GM18858 (cell line): ENCODE measurements at regions not wholly inside any gene's neighbourhood (a gene's known extent, or its start where the extent isn't known, plus 50 kb on each side); places are given as distances from the start of the nearest gene placed in this dataset.
"Not testable (repeated sequence)": the region's sequence is repeated elsewhere in the genome, so short reads cannot be mapped to it uniquely, and the experiment has no call there.

Experiments used
- ATAC-seq: cut with Tn5 transposase; IDR thresholded peaks from one replicate; pipeline ENCODE4 v1.9.1; 2021; ENCODE audit not compliant: unreplicated experiment

DNA sequence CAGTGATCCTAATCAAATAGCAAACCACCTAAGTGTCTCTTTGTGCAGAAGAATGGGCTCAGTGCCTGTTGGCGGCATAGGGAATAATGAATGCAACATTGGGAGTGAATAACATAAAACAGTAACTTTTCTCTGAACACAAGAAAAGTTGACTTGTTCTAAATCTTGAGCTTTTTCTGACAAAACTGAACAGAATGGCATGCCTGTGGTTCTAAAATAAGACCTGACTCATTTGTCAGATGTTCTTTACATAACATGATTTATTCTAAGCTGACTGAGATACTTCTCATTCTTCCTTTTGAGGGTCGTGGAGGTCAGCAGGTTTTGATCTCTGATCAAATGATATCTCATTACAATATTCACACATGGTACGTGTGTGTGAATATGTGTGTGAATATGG lies 165.4 kb upstream of the WDR1 start:
- no peak for ATAC-seq

DNA sequence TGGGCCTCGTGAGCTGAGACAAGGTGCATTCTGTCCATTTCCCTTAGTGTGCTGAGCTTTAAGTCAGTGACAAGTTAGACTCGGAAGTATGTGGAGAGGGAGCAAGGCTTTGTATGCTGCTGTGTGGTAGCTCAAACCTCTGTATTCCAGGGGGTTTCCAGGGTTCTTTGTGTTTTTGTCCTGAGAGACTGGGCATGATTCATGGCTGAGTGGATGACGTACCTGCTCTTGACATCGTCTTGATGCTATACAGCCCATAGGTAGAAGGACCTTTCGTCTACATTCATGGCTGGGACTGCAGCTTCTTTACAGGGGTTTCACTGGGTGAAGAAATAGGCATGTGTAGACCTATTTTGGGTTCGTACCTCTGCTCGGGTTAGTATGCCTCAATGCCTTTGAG lies 162.7 kb upstream of the WDR1 start:
- no peak for ATAC-seq

DNA sequence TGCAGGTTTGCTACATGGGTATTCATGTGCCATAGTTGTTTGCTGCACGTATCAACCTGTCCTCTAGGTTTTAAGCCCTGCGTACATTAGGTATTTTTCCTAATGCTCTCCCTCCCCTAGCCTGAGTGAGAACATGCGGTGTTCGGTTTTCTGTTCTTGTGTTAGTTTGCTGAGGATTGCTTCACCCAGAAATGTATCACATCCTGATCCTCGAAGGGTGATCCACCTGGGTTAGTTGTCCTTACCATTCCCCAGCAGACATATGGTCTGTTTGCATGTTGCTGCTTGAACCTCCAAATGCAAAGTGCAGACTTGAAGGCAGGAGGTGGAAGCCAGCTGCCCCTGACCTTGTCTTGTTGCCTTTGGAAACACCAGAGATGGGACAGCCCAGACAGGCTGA lies 161.5 kb upstream of the WDR1 start:
- no peak for ATAC-seq

DNA sequence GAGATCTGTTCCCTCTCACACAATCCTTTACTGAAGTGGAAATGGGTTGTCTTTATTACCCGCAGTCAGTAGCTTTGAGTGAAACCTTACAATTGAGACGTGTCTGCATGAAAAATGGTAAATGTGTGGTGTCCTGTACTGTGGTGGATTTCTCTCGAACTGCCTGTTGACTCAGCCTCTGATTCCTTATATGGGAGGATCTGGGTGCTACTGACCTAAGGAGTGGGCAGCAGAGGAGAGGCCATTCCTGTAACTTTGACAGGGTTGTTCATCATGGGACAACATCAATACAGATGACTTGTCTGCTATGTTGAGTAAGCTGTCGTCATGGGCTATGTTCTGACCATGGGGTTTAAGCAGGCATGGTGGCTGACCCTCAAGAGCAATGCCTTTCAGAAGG lies 159.6 kb upstream of the WDR1 start:
- no peak for ATAC-seq

DNA sequence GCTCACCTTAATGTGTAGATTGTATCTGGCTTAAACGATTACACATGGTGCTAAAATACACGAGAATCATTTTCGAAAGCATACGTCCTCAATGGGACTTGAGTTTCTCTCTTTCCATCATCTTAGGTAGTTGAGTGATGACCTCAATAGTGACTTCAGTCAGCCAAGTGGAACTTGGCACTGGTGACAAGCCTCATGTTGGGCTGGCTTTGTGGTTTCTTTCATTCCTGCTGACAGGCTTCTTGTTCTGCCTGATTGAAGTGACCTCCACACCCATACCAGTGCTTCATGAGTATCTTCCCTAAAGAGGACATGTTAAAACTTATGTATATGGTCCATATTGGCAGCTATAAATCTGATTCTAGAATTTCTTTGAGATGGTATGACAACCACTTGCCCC lies 159.1 kb upstream of the WDR1 start:
- ATAC-seq, result no peak

DNA sequence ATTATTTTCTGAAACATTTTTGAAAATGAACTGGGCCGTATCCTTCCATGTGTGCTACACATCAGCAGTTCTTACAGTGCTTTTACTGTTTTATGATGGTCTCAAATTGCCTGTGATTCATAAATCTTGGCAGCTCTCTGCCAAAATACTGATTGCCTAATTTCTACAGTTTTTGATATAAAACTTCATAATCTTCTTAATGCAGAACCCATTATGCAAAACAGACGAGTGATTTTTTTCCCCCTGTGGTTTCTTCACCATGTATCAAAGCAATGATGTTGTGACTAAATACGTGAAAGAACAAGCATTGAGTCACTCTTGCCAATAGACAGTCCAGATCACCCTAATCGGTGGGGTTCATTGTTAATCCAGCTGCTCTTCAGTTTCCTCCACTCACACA lies 156.4 kb upstream of the WDR1 start:
- no peak for ATAC-seq

DNA sequence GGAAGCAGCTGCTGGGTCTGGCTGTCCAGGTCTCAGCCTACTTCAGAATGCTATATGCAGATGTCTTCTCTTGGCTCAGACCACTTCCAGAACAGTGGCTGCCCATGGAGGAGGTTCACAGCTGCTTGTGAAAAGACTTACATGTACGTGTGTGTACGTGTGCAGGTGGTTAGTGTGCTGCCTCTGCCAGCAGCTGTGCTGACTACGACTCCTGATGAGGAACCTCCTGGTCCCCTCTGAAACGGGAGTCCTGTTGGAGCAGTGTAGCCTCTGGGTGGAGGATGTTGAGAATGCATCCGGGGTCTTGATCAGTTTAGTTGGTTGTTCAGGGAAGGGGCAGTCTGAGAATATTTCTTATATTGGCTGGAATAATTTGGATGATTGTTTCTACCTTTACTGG lies 155.9 kb upstream of the WDR1 start:
- ATAC-seq, result no peak

DNA sequence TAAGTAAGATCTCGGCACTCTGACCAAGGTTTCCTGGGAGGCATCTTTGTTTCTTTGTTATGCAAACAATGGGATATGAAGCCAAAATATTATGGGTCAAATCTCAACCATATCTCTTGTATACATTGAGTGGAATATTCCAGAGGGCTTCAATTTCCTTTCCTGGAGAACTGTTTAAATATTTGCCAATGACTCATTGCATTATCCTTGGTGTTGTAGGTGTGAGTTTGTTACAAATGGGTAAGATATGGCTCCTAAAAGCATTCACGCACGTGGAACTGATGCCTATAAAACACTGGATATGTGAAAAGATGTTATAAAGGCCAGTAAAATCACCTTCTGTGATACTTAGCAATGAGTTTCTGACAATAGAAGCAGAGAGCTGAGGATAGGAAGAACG lies 150.5 kb upstream of the WDR1 start:
- ATAC-seq, result no peak

DNA sequence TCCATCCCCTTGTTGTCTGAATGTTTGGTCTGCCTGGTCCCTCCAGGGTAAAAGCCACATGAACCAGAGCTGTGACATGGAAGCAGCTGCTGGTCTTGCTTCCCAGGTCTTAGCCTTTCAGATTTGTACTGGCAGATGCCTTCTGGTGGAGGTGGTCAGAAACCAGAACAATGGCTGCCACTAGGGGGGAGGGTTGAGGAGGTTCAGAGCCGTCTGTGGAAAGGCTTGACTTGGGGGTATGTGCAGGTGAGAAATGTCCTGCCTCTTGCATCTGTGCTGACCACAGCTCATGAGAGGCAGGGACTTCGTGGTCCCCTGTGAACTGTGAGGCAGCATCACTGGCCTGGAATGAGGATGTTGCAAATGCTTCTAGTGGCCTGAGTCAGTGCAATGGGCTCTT lies 144.2 kb upstream of the WDR1 start:
- ATAC-seq, result no peak

DNA sequence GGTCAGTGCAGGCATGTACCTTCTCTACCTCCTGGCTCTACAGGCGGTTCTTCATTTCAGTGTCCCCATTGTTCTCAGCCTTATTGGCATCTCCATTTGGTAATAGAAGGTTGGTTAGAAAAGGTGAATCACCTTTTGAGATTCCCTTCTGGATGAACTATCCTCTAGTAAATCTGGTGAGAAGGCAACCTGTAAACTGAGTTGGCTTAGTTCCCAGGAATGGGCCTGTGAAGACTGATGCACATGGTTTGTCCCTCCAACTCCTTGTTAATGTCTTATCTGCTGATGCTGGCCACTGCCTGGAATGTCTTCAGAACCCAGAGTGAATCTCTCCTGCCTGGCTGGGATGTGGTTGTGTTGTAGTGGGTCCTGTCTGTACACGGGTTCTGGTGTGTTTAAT lies 143.4 kb upstream of the WDR1 start:
- ATAC-seq, result no peak

DNA sequence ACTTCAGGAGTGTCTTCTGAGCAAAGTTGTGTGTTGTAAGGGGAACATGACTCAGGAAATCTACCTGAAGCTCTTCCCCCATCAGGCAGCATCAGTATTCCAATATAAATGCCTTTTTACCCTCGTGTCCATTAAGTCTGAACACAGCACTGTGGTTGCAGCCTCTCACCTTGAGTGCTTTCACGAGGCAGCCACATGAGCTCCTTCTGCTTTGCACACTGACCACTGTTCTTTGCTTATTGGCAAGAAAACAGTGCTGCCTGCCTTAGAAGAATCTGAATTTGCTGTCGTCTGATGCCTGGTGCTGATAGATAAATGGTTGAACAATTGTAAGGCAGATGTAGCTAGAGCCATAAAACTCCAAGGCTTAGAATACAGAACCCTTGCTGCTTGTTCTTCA lies 139.6 kb upstream of the WDR1 start:
- no peak for ATAC-seq

DNA sequence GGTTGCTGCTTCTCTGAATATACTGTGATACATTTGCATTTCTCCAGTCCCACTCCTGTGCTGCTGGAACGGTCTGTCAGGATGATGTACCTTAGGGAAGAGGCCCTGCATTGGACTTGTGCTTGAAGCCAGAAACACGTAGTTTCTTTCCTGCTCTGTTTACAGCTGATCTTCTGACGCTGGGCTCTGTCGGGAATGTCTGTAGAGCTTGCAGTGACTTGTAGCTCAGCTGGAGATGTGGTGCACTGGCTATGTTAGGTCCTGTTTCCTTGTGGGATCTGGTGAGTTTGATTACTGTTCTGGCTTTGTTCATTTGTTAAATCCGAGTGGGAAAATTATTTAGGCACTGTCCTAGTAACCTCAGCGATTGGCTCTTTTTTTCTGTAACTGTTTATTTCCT lies 137.2 kb upstream of the WDR1 start:
- ATAC-seq, result no peak

DNA sequence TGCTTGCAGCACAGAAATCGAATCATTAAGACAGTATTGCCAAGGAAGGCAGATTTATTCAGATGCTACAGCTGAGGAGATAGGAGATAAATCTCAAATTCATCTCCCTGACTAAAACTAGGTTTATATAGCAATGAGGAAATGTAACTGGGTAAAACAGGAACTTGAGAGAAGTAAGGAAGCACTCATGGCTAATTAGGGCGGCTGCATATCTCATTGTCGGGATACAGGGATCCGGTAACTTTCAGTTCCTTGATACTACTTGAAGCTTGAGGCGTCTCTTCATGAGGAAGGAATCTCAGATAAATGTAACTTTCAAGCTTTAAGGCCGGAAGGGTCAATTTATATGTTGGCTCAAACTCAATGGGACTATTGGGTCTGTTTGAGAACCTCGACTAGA lies 129.2 kb upstream of the WDR1 start:
- no peak for ATAC-seq

DNA sequence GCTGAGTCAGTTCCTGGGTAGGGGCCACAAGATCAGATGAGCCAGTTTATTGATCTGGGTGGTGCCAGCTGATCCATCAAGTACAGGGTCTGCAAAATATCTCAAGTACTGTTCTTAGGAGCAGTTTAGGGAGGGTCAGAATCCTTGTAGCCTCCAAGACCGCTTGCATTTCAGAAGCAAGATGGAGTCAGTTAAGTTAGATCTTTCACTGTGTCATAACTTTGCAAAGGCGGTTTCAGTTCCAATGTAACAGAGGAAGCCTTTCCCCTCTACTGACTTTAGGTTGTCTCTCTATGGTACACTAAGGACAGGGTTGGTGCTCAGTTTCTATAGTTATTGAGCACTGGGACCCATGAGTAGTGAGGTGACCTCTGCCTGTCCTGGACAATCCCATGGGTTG lies 127.3 kb upstream of the WDR1 start:
- ATAC-seq, result no peak

DNA sequence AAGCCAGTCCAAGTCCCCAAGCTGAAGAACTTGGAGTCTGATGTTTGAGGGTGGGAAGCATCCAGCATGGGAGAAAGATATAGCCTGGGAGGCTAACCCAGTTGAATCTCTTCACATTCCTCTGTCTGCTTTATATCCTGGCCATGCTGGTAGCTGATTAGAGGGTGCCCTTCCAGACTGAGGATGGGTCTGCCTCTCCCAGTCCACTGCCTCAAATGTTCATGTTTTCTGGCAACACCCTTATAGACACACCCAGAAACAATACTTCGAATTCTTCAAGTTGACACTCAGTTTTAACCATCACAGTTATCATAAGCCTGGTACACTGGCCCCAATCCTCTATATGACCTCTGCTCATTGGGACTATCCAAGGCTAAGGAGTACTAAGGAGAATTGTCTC lies 124.1 kb upstream of the WDR1 start:
- no peak for ATAC-seq

DNA sequence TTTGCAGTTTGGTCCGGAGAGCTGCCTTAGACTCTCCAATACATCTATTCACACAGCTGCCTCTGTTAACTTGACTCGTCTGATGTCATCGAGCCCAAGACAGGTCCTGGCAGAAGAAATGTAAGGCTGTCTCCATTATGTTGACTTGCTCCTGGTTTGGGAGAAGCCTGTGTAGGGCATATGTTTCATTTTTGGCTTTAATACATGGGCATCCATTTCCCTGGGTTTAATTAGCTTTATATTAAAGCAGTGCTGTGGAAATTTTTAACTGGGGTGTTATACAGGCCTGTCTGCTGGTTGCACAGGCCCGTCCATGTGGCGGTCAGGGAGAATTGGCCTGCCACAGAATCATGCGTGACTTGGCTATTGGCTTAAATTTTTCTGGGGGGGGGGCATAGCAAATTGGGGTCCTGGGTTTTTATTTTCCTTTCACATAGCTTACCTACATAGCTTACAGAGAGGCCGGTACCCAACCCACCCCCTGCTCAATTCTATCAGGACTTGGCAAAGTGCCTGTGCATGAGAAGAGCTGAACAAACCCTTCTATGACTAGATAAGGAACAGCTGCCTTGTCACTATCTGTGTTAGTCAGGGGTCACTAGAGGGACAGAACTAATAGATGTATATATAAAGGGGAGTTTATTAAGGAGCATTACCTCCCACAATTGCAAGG lies 123.5 kb upstream of the WDR1 start:
- ATAC-seq, result no peak

DNA sequence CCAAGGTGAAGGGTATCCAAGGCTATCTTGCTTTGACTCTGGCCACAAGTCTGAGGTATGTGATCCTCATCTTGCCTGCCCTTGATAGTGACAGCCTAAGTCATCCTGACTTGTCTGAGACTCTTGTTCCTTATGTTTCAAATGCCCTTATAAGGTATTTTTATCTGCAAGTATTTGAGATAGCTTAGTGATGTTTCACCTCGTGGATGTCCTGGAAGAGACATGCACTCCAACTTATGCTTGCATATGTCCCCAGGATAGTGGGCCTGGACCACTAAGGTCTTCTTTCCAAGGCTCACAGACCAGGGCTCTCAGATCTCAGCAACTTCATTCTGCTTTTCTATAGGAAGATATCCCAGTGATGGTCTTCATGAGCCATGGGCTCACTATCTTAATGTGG lies 120.5 kb upstream of the WDR1 start:
- no peak for ATAC-seq

DNA sequence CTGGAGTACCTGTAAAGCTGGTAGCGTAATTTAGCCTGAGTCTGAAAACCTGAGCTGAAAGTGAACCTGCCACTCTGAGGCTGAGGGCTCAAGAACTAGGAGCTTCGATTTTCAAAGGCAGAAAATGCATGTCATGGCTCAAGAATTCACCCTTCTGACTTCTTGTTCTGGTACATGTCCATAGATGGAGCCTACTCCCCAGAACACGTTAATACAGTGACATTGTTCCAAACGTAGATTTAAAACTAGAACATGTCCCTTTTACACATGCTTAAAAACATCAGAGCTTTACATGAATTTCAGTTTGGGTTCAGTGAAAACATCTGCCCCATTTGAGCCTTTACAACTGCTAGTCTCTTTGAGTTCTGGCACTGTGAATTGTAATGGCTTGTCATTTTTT lies 115.5 kb upstream of the WDR1 start:
- no peak for ATAC-seq

DNA sequence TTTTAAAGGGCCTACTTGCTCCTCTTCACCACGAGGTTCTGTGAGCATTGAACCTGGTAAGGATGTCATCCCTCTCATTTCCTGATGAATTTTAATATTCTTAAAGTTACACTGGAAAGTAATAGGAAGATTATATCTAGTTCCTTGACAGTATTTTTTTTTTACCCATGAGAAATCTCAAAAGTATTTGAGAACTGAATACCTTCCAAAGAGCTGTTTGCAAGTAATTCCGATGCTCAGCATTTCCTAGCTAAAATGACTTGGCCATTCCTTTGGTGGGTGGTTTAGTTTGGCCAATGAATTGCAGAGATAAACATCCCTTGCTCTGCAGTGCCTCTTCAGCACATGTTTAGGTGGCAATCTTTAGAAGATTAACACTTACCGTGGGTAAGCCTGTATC lies 110.2 kb upstream of the WDR1 start:
- no peak for ATAC-seq

DNA sequence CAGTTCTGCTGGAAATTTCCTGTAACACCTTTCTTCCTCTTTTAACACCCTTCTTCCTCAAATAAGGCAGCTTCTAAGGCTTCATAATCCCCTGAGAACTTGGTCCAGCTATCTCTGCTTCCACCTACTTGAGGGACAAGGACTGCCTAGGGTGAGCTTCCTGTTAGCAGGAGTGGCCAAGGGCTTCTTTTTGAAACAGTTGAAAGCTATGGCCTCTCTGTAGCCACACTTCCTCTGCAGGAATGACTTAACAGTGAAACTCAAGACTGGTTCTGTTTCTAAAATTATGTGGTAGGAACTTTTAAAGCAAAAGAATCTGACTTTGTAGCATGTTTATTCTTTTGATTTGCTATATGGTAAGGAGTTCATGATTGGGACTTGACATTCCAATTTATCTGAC lies 108.5 kb upstream of the WDR1 start:
- ATAC-seq, result no peak

DNA sequence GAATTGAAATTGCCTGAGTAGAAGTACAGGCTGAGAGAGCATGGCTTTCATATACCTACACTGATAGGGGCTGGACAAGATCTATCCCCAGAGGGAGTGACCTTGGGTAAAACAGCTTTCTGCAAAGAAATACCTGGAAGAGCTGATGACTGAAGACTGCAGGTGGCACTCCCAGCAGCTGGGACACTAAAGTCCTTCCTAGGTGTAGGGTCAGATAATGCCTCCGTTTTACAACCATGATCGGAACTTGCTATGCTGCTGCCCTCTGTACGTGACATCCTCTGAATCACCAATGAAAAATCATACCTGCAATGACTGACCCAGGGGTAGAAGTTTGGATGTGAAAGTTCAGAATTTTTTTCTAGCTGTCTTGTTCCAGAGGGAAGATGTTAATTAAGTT lies 107.2 kb upstream of the WDR1 start:
- no peak for ATAC-seq

DNA sequence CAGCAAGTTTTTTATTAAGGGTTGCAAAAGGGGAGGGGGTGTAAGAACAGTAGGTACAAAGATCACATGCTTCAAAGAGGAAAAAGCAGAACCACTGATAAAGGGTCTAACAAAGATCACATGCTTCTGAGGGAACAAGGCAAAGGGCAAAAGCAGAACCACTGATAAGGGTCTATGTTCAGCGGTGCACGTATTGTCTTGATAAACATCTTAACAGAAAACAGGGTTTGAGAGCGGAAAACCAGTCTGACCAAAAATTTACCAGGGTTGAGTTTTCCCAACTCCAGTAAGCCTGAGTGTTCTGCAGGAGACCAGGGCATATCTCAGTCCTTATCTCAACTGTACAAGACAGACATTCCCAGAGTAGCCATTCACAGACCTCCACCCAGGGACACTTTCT lies 96.9 kb upstream of the WDR1 start:
- not testable (repeated sequence) for ATAC-seq

DNA sequence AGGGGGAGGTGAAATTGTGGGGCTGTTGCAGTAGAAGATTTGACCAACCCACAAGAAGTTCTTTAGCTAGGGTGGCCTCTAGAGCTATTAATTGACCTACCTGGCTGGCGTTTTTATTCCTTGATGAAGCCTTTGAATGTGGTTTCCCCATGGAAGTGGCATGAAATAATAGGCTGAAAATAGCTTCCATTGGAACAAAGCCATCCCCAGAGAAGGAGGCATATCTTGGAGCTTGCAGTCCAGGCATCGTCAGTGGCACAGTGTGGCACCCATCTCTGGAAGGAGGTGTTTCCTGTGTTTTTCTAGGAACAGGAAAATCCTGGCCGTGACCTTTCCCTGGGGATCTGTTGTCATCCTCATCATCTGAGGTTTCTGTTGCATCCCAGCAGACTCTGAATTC lies 96.3 kb upstream of the WDR1 start:
- no peak for ATAC-seq

DNA sequence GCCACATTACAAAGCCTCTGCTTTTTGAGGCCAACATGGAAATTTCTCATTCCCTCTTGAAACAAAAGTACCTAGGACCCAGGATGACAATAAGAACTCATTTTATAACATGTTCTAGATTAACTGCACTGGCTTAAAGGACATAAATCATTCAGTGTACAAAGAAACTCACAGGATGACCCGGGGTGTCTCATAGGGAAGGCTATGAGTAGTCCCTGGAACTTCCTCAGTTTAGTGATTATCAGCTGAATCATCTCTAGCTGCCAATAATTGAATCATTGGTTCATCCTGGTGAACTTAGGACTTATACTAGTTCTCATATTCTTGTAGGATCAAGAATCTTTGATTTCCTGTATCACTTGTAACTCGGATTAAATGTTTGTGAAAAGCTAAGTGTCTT lies 95.8 kb upstream of the WDR1 start:
- ATAC-seq, result no peak
